ENCODE measurements at regions not wholly inside any gene's neighbourhood (a gene's known extent, or its start where the extent isn't known, plus 50 kb on each side); places are given as distances from the start of the nearest gene placed in this dataset.

DNA sequence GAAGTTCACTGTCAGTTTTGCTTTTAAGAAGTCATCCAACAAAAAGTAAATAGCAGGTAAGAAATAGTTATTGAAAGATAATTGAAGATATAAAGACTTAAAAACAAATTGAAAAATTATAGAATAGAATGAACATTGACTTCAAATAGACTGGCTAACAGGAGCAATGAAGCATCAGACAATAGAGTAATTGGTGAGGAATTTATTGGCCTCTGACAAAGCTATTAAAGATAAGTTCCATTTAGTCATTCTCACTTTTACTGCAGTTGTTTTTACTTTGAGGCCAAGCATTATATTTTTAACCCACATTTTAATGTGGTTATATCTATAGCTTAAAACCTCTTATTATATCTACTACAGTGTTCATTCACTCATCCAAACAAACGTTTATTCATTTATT lies 228.8 kb upstream of the ADGRL2 start:
- no peak for TF ChIP-seq EZH2 (IDR thresholded peaks at IDR 0.05; ENCODE audit: insufficient read depth, poor library complexity, severe bottlenecking)
- TF ChIP-seq EZH2phosphoT487 (IDR thresholded peaks at IDR 0.05; ENCODE audit: insufficient read depth, low read depth): no peak

Data from GM23248 (cell line).